Trophoblast cell (in vitro differentiated cells and primary cell): ENCODE measurements at regions not wholly inside any gene's neighbourhood (a gene's known extent, or its start where the extent isn't known, plus 50 kb on each side); places are given as distances from the start of the nearest gene placed in this dataset.

Experiments used
- DNase-seq, 2 donors: peaks; one replicate each; pipeline ENCODE4 v3.0.0-alpha.2; 2016
- H2AFZ ChIP-seq: 2 replicates; pipeline ENCODE4 v1.6.1; 2013; ENCODE audit warnings: low read length, moderate library complexity, mild to moderate bottlenecking; ENCODE audit not compliant: insufficient read depth, poor library complexity
- H2AK5ac ChIP-seq: 2 replicates; pipeline ENCODE4 v1.6.1; 2013; ENCODE audit warnings: mild to moderate bottlenecking, low read length
- H2BK120ac ChIP-seq: 2 replicates; pipeline ENCODE4 v1.6.1; 2013; ENCODE audit warnings: low read length, mild to moderate bottlenecking, moderate library complexity; ENCODE audit not compliant: insufficient read depth, poor library complexity
- H2BK12ac ChIP-seq: 2 replicates; pipeline ENCODE4 v1.6.1; 2013; ENCODE audit warnings: mild to moderate bottlenecking, low read length, moderate library complexity
- H2BK5ac ChIP-seq: 2 replicates; pipeline ENCODE4 v1.6.1; 2013; ENCODE audit warnings: low read length, low read depth, moderate library complexity, mild to moderate bottlenecking; ENCODE audit not compliant: poor library complexity
- H3K14ac ChIP-seq: 2 replicates; pipeline ENCODE4 v1.6.1; 2013; ENCODE audit warnings: mild to moderate bottlenecking, low read length
- H3K18ac ChIP-seq: 2 replicates; pipeline ENCODE4 v1.6.1; 2013; ENCODE audit warnings: mild to moderate bottlenecking, low read length
- H3K23ac ChIP-seq: 2 replicates; pipeline ENCODE4 v1.6.1; 2013; ENCODE audit warnings: low read length
- H3K27ac ChIP-seq: 2 replicates; pipeline ENCODE4 v1.5.1; 2013; ENCODE audit warnings: low read depth, mild to moderate bottlenecking, inconsistent platforms, low read length, moderate library complexity
- H3K27me3 ChIP-seq: 2 replicates; pipeline ENCODE4 v1.6.1; 2013; ENCODE audit warnings: inconsistent platforms, mild to moderate bottlenecking, low read length, moderate library complexity; ENCODE audit not compliant: insufficient read depth
- H3K36me3 ChIP-seq, 2 experiments: 1 replicate in 1 of 2; 2 replicates in 1 of 2; pipeline ENCODE4 v1.6.1; 2013; ENCODE audit warnings: low read length in 2 of 2, mild to moderate bottlenecking in 2 of 2, moderate library complexity in 1 of 2; ENCODE audit not compliant: insufficient read depth in 2 of 2, control insufficient read depth in 1 of 2
- H3K4ac ChIP-seq: 2 replicates; pipeline ENCODE4 v1.6.1; 2013; ENCODE audit warnings: low read depth, mild to moderate bottlenecking, low read length, moderate library complexity
- H3K4me1 ChIP-seq, 2 experiments: 1 replicate in 1 of 2; 2 replicates in 1 of 2; pipeline ENCODE4 v1.6.1; 2013; ENCODE audit warnings: low read length in 2 of 2, mild to moderate bottlenecking in 2 of 2, moderate library complexity in 1 of 2; ENCODE audit not compliant: insufficient read depth in 2 of 2, control insufficient read depth in 1 of 2
- H3K4me2 ChIP-seq: 2 replicates; pipeline ENCODE4 v1.6.1; 2013; ENCODE audit warnings: inconsistent platforms, mild to moderate bottlenecking, low read length, moderate library complexity
- H3K4me3 ChIP-seq: 2 replicates; pipeline ENCODE4 v1.5.1; 2013; ENCODE audit warnings: mild to moderate bottlenecking, low read depth, low read length, inconsistent platforms
- H3K79me1 ChIP-seq: one replicate; pipeline ENCODE4 v1.6.1; 2013; ENCODE audit warnings: low read length
- H3K79me2 ChIP-seq: 2 replicates; pipeline ENCODE4 v1.6.1; 2013; ENCODE audit warnings: low read length, mild to moderate bottlenecking; ENCODE audit not compliant: control insufficient read depth, insufficient read depth, poor library complexity
- H3K9ac ChIP-seq: 2 replicates; pipeline ENCODE4 v1.6.1; 2013; ENCODE audit warnings: mild to moderate bottlenecking, low read length
- H3K9me3 ChIP-seq: 2 replicates; pipeline ENCODE4 v1.6.1; 2013; ENCODE audit warnings: low read depth, mild to moderate bottlenecking, control low read depth, inconsistent platforms, low read length; ENCODE audit not compliant: insufficient read depth
- H4K12ac ChIP-seq: 2 replicates; pipeline ENCODE4 v1.6.1; 2013; ENCODE audit warnings: low read depth, mild to moderate bottlenecking, low read length, moderate library complexity
- H4K8ac ChIP-seq: 2 replicates; pipeline ENCODE4 v1.6.1; 2013; ENCODE audit warnings: low read depth, mild to moderate bottlenecking, low read length, moderate library complexity
- H4K91ac ChIP-seq: one replicate; pipeline ENCODE4 v1.6.1; 2013; ENCODE audit warnings: low read depth, mild to moderate bottlenecking, low read length, moderate library complexity
- WGBS: extraction: QIAGEN DNeasy Blood & Tissue Kit; methylation state at CpG from one replicate; pipeline ENCODE4 v1.1.7; 2013; ENCODE audit warnings: missing lambda C conversion rate; ENCODE audit not compliant: insufficient read length, insufficient coverage; ENCODE audit errors: extremely low coverage; 5-methylcytosine and 5-hydroxymethylcytosine counted together

GRCh38 chr11:90822996-90823395, 600.1 kb upstream of the CHORDC1 start:
- Histone ChIP-seq H3K4me2 (no peak overlapping the region), H4K8ac (no peak overlapping the region), H3K27me3 (no peaks in the 10 kb centered on the region), H3K9ac (no peak overlapping the region), H2AK5ac (no peak overlapping the region), H3K18ac (no peak overlapping the region), H3K4me1 (peaks cover 0 to 2% of the 10 kb centered on the region in 2 experiments), H3K36me3 (no peaks in the 10 kb centered on the region), H3K9me3 (no peaks in the 10 kb centered on the region), H2BK12ac (no peak overlapping the region), H3K4ac (no peak overlapping the region), H2BK5ac (no peak overlapping the region), H4K91ac (no peak overlapping the region), H2AFZ (no peak overlapping the region), H2BK120ac (no peak overlapping the region), H3K79me1 (no peaks in the 10 kb centered on the region), H3K4me3 (no peak overlapping the region), H3K14ac (no peak overlapping the region), H4K12ac (no peak overlapping the region), H3K23ac (no peak overlapping the region), H3K79me2 (no peaks in the 10 kb centered on the region), H3K27ac (no peak overlapping the region)
- 100% methylated on average over 2 of the region's 5 CpGs for WGBS
- no peak for DNase-seq

GRCh38 chr11:90818196-90818745, 595.4 kb upstream of the CHORDC1 start:
- no peak overlapping the region for H2AFZ ChIP-seq
- H2BK120ac ChIP-seq: no peak overlapping the region
- whole genome bisulfite sequencing: no CpG with 5 or more reads among the region's 1 CpG
- H3K23ac ChIP-seq: no peak overlapping the region
- no peaks in the 10 kb centered on the region for H3K36me3 ChIP-seq
- no peaks in the 10 kb centered on the region for H3K9me3 ChIP-seq
- no peak overlapping the region for H3K14ac ChIP-seq
- H3K27me3 ChIP-seq: no peaks in the 10 kb centered on the region
- no peaks in the 10 kb centered on the region for H3K79me2 ChIP-seq
- no peaks in the 10 kb centered on the region for H3K4me1 ChIP-seq
- no peak overlapping the region for H3K4ac ChIP-seq
- H2BK5ac ChIP-seq: no peak overlapping the region
- H3K27ac ChIP-seq: no peak overlapping the region
- H4K91ac ChIP-seq: no peak overlapping the region
- no peak for DNase-seq
- no peak overlapping the region for H3K18ac ChIP-seq
- no peak overlapping the region for H2AK5ac ChIP-seq
- H3K4me3 ChIP-seq: no peak overlapping the region
- H4K8ac ChIP-seq: no peak overlapping the region
- no peak overlapping the region for H4K12ac ChIP-seq
- H3K79me1 ChIP-seq: no peaks in the 10 kb centered on the region
- no peak overlapping the region for H3K4me2 ChIP-seq
- H3K9ac ChIP-seq: no peak overlapping the region
- no peak overlapping the region for H2BK12ac ChIP-seq

- Histone ChIP-seq H3K9me3 (no peaks in the 10 kb centered on the region), H3K36me3 (no peaks in the 10 kb centered on the region), H2AK5ac (no peak overlapping the region), H3K79me2 (no peaks in the 10 kb centered on the region), H4K12ac (no peak overlapping the region), H3K14ac (no peak overlapping the region), H2BK5ac (no peak overlapping the region), H3K79me1 (no peaks in the 10 kb centered on the region), H3K4ac (no peak overlapping the region), H3K4me3 (no peak overlapping the region), H3K27ac (no peak overlapping the region), H3K27me3 (no peaks in the 10 kb centered on the region), H3K4me2 (no peak overlapping the region), H2BK12ac (no peak overlapping the region), H3K4me1 (no peaks in the 10 kb centered on the region), H2AFZ (no peak overlapping the region), H4K91ac (no peak overlapping the region), H3K18ac (no peak overlapping the region), H3K9ac (no peak overlapping the region), H2BK120ac (no peak overlapping the region), H4K8ac (no peak overlapping the region), H3K23ac (no peak overlapping the region)
- WGBS: no CpG with 5 or more reads among the region's 5 CpGs
- DNase-seq: no peak
Observed at GRCh38 chr11:90809581-90809980, 586.7 kb upstream of the CHORDC1 start.

GRCh38 chr11:90805172-90805571, 582.3 kb upstream of the CHORDC1 start:
- Histone ChIP-seq H4K91ac (no peak overlapping the region), H3K36me3 (no peaks in the 10 kb centered on the region), H3K23ac (no peak overlapping the region), H4K12ac (no peak overlapping the region), H3K4me2 (no peak overlapping the region), H3K4me3 (no peak overlapping the region), H3K4ac (no peak overlapping the region), H2AFZ (no peak overlapping the region), H3K79me2 (no peaks in the 10 kb centered on the region), H3K4me1 (no peaks in the 10 kb centered on the region), H2AK5ac (no peak overlapping the region), H3K9ac (no peak overlapping the region), H2BK5ac (no peak overlapping the region), H3K14ac (no peak overlapping the region), H2BK12ac (no peak overlapping the region), H3K27ac (no peak overlapping the region), H3K79me1 (no peaks in the 10 kb centered on the region), H2BK120ac (no peak overlapping the region), H3K27me3 (no peaks in the 10 kb centered on the region), H3K9me3 (no peaks in the 10 kb centered on the region), H4K8ac (no peak overlapping the region), H3K18ac (no peak overlapping the region)
- DNase-seq: peak in 1 of 2 donors; percentile 58
- WGBS: no CpG with 5 or more reads among the region's 3 CpGs
